A549 (cell line): ENCODE measurements at regions not wholly inside any gene's neighbourhood (a gene's known extent, or its start where the extent isn't known, plus 50 kb on each side); places are given as distances from the start of the nearest gene placed in this dataset.

Experiments
- ATAC-seq, 2 experiments: fragments of 200-7000 bp in 1 of 2; fragments of >200 bp in 1 of 2; cut with Nextera tagmentation in 1 of 2; cut with Tn5 transposase in 1 of 2; 3 replicates each; pipeline versions ENCODE4 v1.8.0 to v1.9.1; 2018 to 2020; ENCODE audit warnings: mild to moderate bottlenecking in 1 of 2, moderate library complexity in 1 of 2
- CTCF ChIA-PET: fragments of 300-600 bp; sonication (Branson Sonifier 250); formaldehyde crosslinking; extraction: SDS; loops from one replicate; lab custom pipeline; 2021; ENCODE audit warnings: antibody characterized with exemption, inconsistent platforms; lab: Yijun Ruan, JAX
- POLR2A ChIA-PET: fragments of 350-600 bp; formaldehyde crosslinking; extraction: SDS; loops from one replicate; lab custom pipeline; 2021; ENCODE audit warnings: antibody characterized with exemption, inconsistent platforms; lab: Yijun Ruan, JAX
- DNase-seq, 2 experiments: peaks; one replicate each; pipeline versions ENCODE4 v3.0.0 to v3.0.0-alpha.2; 2011 to 2016; ENCODE audit warnings: low read depth in 1 of 2, low spot score in 1 of 2
- FAIRE-seq: peaks from 2 replicates; lab custom pipeline; 2011; peaks lifted over from hg19 to GRCh38; lab: Jason Lieb, UNC
- H3K27ac ChIP-seq, 2 experiments: fragments of >200 bp; sonication (Bioruptor Twin); formaldehyde crosslinking; 3 replicates each; pipeline ENCODE4 v1.5.1; 2016 to 2017
- H3K4me1 ChIP-seq: fragments of >200 bp; sonication (Bioruptor Twin); formaldehyde crosslinking; 3 replicates; pipeline ENCODE4 v1.6.1; 2016
- H3K4me2 ChIP-seq: fragments of >200 bp; sonication (Bioruptor Twin); formaldehyde crosslinking; 3 replicates; pipeline ENCODE4 v1.6.1; 2016
- H3K4me3 ChIP-seq: fragments of >200 bp; sonication (Bioruptor Twin); formaldehyde crosslinking; 3 replicates; pipeline ENCODE4 v1.5.1; 2016
- H3K9me3 ChIP-seq: fragments of >200 bp; sonication (Bioruptor Twin); formaldehyde crosslinking; 3 replicates; pipeline ENCODE4 v1.6.1; 2016
- BCL3 ChIP-seq: fragments of >200 bp; sonication (Bioruptor Twin); formaldehyde crosslinking; IDR thresholded peaks from 3 replicates; pipeline ENCODE4 v1.6.1; 2016
- CEBPB ChIP-seq, 2 experiments: fragments of >200 bp in 1 of 2; sonication (Bioruptor Twin) in 1 of 2; formaldehyde crosslinking in 1 of 2; IDR thresholded peaks; 2 replicates each; pipeline ENCODE4 v1.6.1; 2012 to 2016
- CHD2 ChIP-seq: fragments of 150-350 bp; IDR thresholded peaks from 2 replicates; pipeline ENCODE4 v1.6.1; 2014; ENCODE audit warnings: low read length; ENCODE audit not compliant: partially characterized antibody
- CTCF ChIP-seq: fragments of >200 bp; sonication (Bioruptor Twin); formaldehyde crosslinking; IDR thresholded peaks from 3 replicates; pipeline ENCODE4 v1.5.1; 2016
- E2F6 ChIP-seq: IDR thresholded peaks from 2 replicates; pipeline ENCODE4 v1.6.1; 2012; ENCODE audit warnings: low read depth, borderline replicate concordance
- EHF ChIP-seq: fragments of 250-450 bp; sonication (Bioruptor Pico); IDR thresholded peaks from 2 replicates; pipeline ENCODE4 v1.5.0; 2020; ENCODE audit warnings: mild to moderate bottlenecking
- ELK1 ChIP-seq: fragments of 150-350 bp; IDR thresholded peaks from 2 replicates; pipeline ENCODE4 v1.6.1; 2014; ENCODE audit warnings: low read depth, mild to moderate bottlenecking, low read length
- ESRRA ChIP-seq: fragments of 150-350 bp; IDR thresholded peaks from 2 replicates; pipeline ENCODE4 v1.6.1; 2014; ENCODE audit warnings: mild to moderate bottlenecking, low read length, borderline replicate concordance
- GATA3 ChIP-seq: IDR thresholded peaks from 2 replicates; pipeline ENCODE4 v1.6.1; 2012; ENCODE audit warnings: borderline replicate concordance
- HOXB5 ChIP-seq: fragments of 250-450 bp; sonication (Bioruptor Pico); IDR thresholded peaks from 2 replicates; pipeline ENCODE4 v1.5.0; 2020; ENCODE audit warnings: mild to moderate bottlenecking, moderate library complexity
- JUNB ChIP-seq: fragments of >200 bp; sonication (Bioruptor Twin); formaldehyde crosslinking; IDR thresholded peaks from 2 replicates; pipeline ENCODE4 v1.6.1; 2016
- KDM5A ChIP-seq: fragments of 200-600 bp; sonication (generic); IDR thresholded peaks from 2 replicates; pipeline ENCODE4 v1.6.1; 2016; ENCODE audit warnings: antibody characterized with exemption, mild to moderate bottlenecking
- MAFK ChIP-seq: fragments of 450-650 bp; IDR thresholded peaks from 2 replicates; pipeline ENCODE4 v1.6.1; 2014; ENCODE audit not compliant: partially characterized antibody
- MAX ChIP-seq: IDR thresholded peaks from 2 replicates; pipeline ENCODE4 v1.6.1; 2012
- NFE2L2 ChIP-seq: fragments of 150-350 bp; conservative IDR thresholded peaks from 2 replicates; pipeline ENCODE4 v1.6.1; 2014; ENCODE audit warnings: low read length
- NPAS2 ChIP-seq: fragments of 250-450 bp; sonication (Bioruptor Pico); IDR thresholded peaks from 2 replicates; pipeline ENCODE4 v1.8.0; 2022; ENCODE audit warnings: mild to moderate bottlenecking, moderate library complexity, borderline replicate concordance
- NR3C1 ChIP-seq: fragments of >200 bp; sonication (Bioruptor Twin); formaldehyde crosslinking; IDR thresholded peaks from 3 replicates; pipeline ENCODE4 v1.6.1; 2017
- RAD21 ChIP-seq, 2 experiments: fragments of >200 bp in 1 of 2; sonication (Bioruptor Twin) in 1 of 2; formaldehyde crosslinking in 1 of 2; IDR thresholded peaks in 1 of 2; conservative IDR thresholded peaks in 1 of 2; 2 replicates in 1 of 2; 3 replicates in 1 of 2; pipeline ENCODE4 v1.6.1; 2012 to 2018; ENCODE audit warnings: inconsistent platforms in 1 of 2
- RARB ChIP-seq: fragments of 250-450 bp; sonication (Bioruptor Pico); IDR thresholded peaks from 2 replicates; pipeline ENCODE4 v1.8.0; 2021; ENCODE audit warnings: mild to moderate bottlenecking, moderate library complexity
- REST ChIP-seq: fragments of 200-600 bp; sonication (generic); IDR thresholded peaks from 2 replicates; pipeline ENCODE4 v1.6.1; 2016; ENCODE audit warnings: antibody characterized with exemption, mild to moderate bottlenecking, moderate library complexity
- RNF2 ChIP-seq: fragments of 200-600 bp; sonication (generic); IDR thresholded peaks from 2 replicates; pipeline ENCODE4 v1.6.1; 2016; ENCODE audit warnings: low read depth, mild to moderate bottlenecking, antibody characterized with exemption, moderate library complexity, borderline replicate concordance
- SMC3 ChIP-seq: fragments of >200 bp; sonication (Bioruptor Twin); formaldehyde crosslinking; IDR thresholded peaks from 3 replicates; pipeline ENCODE4 v1.6.1; 2018; ENCODE audit warnings: inconsistent platforms
- SREBF2 ChIP-seq: fragments of 450-650 bp; IDR thresholded peaks from 2 replicates; pipeline ENCODE4 v1.6.1; 2014; ENCODE audit warnings: mild to moderate bottlenecking, moderate library complexity
- WGBS: methylation state at CpG from one replicate; pipeline ENCODE4 v1.1.6; 2017; ENCODE audit errors: missing lambda C conversion rate; 5-methylcytosine and 5-hydroxymethylcytosine counted together

GRCh38 chr9:79799691-79800335 is 228.0 kb downstream of the TLE4 start:
- ATAC-seq (no peak), FAIRE-seq (no peak), DNase-seq (no peak)
- H3K4me1 ChIP-seq = no peaks in the 10 kb centered on the region
- no peak overlapping the region for H3K27ac ChIP-seq
- POLR2A ChIA-PET = no interaction called here
- no peak overlapping the region for H3K4me2 ChIP-seq
- CTCF ChIA-PET = no interaction called here
- 55% methylated on average over 6 of the region's 6 CpGs for WGBS
- H3K9me3 ChIP-seq = no peaks in the 10 kb centered on the region
- TF ChIP-seq MAFK (no peak), NR3C1 (no peak), ELK1 (no peak), CTCF (no peak), EHF (CRISPR knock-in tag) (no peak), NFE2L2 (no peak), BCL3 (no peak), RARB (CRISPR knock-in tag) (no peak), KDM5A (no peak), RNF2 (no peak), NPAS2 (no peak), ESRRA (no peak)
- no peak overlapping the region for H3K4me3 ChIP-seq

- POLR2A ChIA-PET = no interaction called here
- WGBS = 68% methylated on average over 3 of the region's 3 CpGs
- no peak for DNase-seq
- no peak for FAIRE-seq
- H3K4me1 ChIP-seq = no peaks in the 10 kb centered on the region
- TF ChIP-seq SMC3 (no peak), JUNB (no peak), REST (no peak), CEBPB (IDR thresholded peaks at IDR 0.05) (no peak), HOXB5 (CRISPR knock-in tag) (no peak), RNF2 (no peak), MAX (no peak), ESRRA (no peak), GATA3 (no peak), SREBF2 (no peak), E2F6 (no peak), BCL3 (no peak), CHD2 (no peak), RAD21 (conservative IDR thresholded peaks at IDR 0.05 in 1 of 2, IDR thresholded peaks at IDR 0.05 in 1 of 2) (no peak)
- TF ChIP-seq, all 56 proteins: peak for 0
- no peak overlapping the region for H3K4me2 ChIP-seq
- ATAC-seq = no peak
- H3K4me3 ChIP-seq = no peak overlapping the region
- CTCF ChIA-PET = no interaction called here
- H3K9me3 ChIP-seq = no peaks in the 10 kb centered on the region
- no peak overlapping the region for H3K27ac ChIP-seq
These were observed 226.7 kb downstream of the TLE4 start for GRCh38 chr9:79798450-79798849.
